PC-9 (cell line): ENCODE measurements at regions not wholly inside any gene's neighbourhood (a gene's known extent, or its start where the extent isn't known, plus 50 kb on each side); places are given as distances from the start of the nearest gene placed in this dataset.

Experiments used
- CTCF ChIP-seq: fragments of 200-600 bp; sonication (generic); conservative IDR thresholded peaks from 2 replicates; pipeline ENCODE4 v1.6.1; 2017; ENCODE audit warnings: mixed run types, antibody characterized with exemption, mild to moderate bottlenecking, moderate library complexity
- EZH2 ChIP-seq: fragments of 200-600 bp; sonication (generic); IDR thresholded peaks from 2 replicates; pipeline ENCODE4 v1.8.0; 2017; ENCODE audit warnings: antibody characterized with exemption, low read depth

- no peak for TF ChIP-seq CTCF
- TF ChIP-seq EZH2 = no peak
Observed at GRCh38 chr11:45056529-45056928, 89.9 kb upstream of the PRDM11 start.
